Fibroblast of skin of right biceps (primary cell): ENCODE measurements at regions not wholly inside any gene's neighbourhood (a gene's known extent, or its start where the extent isn't known, plus 50 kb on each side); places are given as distances from the start of the nearest gene placed in this dataset.

Source experiments
- DNase-seq: peaks from one replicate; pipeline ENCODE4 v3.0.0-alpha.2; 2013

DNA sequence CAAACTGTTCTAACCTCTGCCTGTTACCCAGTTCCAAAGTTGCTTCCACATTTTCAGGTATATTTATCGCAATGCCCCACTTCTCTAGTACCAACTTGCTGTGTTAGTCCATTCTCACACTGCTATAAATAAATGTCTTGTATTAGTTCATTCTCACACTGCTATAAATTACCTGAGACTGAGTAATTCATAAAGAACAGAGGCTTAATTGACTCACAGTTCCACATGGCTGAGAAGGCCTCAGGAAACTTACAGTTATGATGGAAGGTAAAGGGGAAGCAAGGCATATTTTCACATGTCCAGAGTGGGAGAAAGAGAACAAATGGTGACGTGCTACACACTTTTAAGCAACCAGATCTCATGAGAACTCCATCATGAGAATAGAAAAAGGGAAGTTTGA is 130.4 kb upstream of the C11orf87 start:
- DNase-seq = no peak

- peak; percentile 41 for DNase-seq
These were observed 123.1 kb upstream of the C11orf87 start for GRCh38 chr11:109298865-109299264.

DNA sequence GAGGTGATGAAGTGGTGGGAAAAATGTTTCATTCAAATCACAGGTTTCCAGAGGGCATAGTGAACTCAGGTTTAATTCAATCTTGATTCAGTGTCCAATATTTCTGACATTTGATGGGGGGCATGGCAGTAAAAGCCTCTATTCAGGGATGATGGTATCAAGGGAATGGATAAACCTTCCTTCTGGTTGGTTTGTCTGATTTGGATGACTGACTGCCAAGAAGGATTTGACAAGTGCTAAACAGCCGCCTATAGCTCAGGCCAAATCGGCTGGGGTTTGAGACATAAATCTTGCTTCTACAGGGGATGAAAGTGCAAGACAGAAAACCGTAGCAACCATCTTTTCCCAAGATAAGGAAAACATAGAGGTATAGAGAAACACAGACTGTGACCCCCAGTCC is 121.8 kb upstream of the C11orf87 start:
- DNase-seq = no peak

GRCh38 chr11:109302591-109303334 is 119.2 kb upstream of the C11orf87 start:
- no peak for DNase-seq

DNA sequence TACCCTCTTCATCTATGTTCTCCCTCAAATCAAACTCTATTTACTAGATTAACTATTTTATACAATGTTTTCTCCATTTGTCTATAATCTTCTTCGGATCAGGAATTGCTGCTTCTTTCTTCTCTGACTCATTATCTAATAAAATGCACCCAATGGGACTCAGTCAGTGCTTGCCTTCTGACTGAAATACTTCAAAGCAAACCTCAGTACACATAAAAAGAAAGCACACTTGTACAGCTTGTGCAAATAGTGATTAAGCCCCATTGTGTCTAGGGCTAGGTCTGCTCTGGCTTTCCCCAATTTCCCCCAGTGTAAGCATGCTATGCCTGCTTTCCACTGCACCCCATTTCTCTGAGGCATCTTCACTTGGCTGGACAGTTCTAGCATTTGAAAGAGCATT is 118.6 kb upstream of the C11orf87 start:
- DNase-seq = no peak

DNA sequence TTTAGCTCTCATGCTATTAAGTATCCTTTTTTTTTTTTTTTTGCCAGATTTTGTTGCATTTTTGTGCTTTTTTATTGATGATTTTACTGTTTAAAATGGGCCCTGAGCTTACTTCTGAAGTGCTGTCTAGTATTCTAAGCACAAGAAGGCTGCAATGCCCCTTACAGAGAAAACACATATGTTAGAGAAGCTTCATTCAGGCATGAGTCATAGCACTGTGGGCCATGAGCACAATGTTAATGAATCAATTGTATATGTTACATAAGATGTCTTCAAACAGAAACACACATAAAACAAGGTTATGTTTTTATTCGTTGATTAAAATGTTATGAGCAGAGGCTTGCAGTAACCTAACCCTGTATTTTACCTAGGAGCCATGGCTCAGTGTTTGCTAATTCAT is 117.8 kb upstream of the C11orf87 start:
- peak; percentile 74 for DNase-seq

- DNase-seq = no peak
These were observed 117.0 kb upstream of the C11orf87 start for GRCh38 chr11:109305009-109305408.

DNA sequence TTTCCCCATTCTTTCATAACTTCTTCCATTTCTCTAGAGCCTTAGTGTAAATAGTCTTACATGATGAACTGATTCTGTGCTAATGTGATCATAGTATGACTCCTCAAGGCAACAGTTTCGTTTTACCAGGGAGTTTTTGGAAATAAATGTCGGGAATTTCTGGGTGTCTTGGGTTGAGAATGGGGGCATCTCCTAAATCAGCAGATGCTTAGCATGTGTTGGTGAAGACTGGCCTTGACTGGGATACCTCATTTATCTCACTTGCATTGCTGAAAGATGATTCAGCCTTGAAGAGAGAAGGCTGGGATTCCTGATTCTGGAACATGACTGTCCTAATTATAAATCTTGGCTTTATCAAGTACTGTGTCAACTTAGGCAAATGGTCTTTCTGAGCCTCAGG is 115.7 kb upstream of the C11orf87 start:
- DNase-seq = peak; percentile 88

- DNase-seq = no peak
These were observed 114.6 kb upstream of the C11orf87 start for GRCh38 chr11:109307366-109307765.

GRCh38 chr11:109308551-109308950 is 113.4 kb upstream of the C11orf87 start:
- peak; percentile 11 for DNase-seq

GRCh38 chr11:109309153-109309552 is 112.8 kb upstream of the C11orf87 start:
- peak; percentile 92 for DNase-seq

GRCh38 chr11:109317726-109318125 is 104.3 kb upstream of the C11orf87 start:
- DNase-seq = no peak

DNA sequence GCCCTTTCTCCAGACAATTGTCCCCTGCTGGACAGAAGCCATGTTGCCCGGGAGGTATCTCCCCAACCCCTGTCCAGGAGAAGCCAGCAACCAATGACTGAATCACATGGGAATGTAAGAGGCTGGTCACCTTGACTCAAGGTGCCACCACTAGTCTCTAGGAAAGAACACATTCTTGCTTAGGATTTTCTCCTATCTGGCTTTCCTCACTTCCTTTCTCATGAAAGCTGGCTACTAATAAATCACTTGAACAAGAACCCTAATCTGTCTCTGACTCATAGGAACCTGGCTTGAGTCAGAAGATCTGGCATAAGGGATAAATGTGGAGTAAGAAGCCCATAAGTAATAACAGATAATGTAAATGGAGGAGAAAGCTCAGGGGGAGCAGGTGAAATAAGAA is 101.4 kb upstream of the C11orf87 start:
- DNase-seq = peak; percentile 79

DNA sequence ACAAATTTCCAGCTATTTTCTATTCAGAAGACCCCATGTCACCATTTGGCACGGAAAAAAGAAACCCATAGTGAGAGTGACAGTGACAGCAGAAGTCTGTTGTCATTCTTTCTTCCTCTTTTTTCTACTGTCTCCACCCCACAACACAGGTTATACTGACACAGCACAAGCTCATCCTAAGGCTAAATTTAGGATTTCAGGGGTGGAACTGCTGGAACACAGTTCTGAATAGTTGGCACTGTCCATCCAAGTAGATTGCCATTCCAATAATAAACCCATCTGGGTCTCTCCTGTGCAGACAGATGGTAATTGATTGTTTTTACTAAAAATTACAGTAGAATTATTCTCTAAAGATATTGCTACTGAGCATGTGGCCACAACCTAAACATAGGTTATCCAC is 95.2 kb upstream of the C11orf87 start:
- no peak for DNase-seq

GRCh38 chr11:109329716-109330115 is 92.3 kb upstream of the C11orf87 start:
- no peak for DNase-seq

GRCh38 chr11:109338131-109338530 is 83.9 kb upstream of the C11orf87 start:
- DNase-seq = peak; percentile 2

DNA sequence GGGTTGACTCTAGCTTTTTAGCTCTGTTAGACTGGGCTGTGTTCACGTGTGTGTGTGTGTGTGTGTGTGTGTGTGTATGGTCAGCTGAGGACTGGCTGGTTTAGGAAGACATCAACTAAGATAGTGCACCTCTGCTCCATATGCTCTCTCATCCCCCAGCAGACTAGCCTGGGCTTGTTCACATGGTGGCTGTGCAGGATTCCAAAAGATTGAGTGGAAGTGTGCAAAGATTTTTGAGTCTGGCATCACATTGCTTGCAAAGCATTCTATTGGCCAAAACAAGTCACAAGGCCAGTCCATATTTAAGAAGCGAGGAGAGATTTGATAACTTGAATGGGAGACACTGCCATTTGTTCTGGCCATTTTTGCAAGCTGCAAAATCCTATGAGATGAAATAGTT is 79.7 kb upstream of the C11orf87 start:
- DNase-seq = no peak

DNA sequence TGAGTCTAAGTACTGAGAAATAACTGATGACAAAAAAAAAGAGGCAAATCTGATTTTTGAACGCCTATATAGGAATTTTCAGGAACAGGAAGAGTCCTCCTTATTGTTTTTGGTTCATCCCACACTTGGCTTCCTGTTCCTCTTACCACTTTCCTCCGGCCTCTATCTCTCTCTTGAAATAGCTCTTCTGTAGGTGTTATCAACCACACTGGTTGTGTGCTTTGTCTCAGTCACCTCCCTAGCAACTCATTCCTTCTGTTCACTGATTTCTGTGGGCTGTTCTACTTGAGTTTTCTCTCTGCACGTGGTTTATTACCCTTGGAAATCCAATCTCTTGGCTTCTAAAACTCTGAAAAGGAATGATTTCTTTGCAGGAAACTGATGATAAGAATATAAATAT is 78.7 kb upstream of the C11orf87 start:
- DNase-seq = no peak

GRCh38 chr11:109347304-109347703 is 74.7 kb upstream of the C11orf87 start:
- no peak for DNase-seq

GRCh38 chr11:109349276-109350080 is 72.5 kb upstream of the C11orf87 start:
- no peak for DNase-seq

DNA sequence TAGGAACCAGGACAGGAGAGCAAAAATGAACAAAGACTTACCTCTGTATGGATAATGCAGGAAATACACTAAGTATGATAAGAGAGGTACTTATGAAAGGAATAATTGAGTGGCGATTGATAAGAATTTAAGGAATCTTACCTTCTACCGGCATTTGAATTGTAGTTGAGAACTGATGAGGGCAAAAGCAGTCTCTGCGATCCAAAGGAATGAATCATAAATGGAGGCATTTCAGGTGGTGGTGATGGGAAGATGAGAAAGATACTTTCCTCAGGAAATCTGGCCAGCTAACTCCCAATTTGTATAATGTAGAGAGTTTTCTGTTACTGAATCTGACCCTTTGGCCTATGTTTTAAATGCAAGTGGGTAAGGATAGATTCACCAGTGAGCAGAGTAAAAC is 71.9 kb upstream of the C11orf87 start:
- peak; percentile 22 for DNase-seq

- peak; percentile 29 for DNase-seq
These were observed 59.9 kb upstream of the C11orf87 start for GRCh38 chr11:109362059-109362458.

DNA sequence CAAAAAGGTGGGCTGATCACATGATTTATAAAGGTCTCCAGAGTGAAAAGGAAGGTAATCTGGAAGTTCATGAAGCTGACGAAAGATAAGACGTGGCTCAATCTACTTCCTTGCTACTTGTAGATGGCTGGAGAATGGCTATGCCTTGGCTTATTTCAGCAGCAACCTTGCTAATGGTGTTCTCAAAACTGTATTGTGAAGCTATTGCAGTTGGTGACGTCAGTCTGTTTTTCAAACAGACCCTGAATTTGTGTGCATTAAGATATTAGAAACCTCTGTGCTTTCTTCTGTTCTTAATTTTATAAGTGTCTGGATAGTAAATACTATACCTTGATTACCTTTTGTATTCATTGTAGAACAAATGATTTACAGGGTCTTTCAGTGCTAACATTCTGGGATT is 58.3 kb upstream of the C11orf87 start:
- DNase-seq = no peak

DNA sequence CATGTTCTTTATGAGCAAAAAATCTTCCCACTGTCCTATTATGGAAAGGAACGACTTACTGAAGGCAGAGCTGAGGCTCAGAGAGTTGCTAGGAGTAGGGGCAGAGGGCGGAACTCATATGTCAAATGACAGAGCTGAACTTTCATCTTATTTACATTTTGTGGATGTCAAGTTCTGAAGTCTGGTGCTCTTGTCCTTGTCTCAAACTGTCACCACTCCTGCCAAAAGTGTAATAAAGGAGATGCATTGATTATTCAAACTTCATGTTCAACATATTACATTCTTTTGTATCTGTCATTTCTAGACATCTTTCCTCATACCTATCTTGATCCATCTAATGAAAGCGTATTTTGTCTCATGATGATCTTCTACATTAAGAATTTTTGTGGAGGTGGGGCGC is 57.1 kb upstream of the C11orf87 start:
- no peak for DNase-seq
